Immature natural killer cell (primary cell): ENCODE measurements at regions not wholly inside any gene's neighbourhood (a gene's known extent, or its start where the extent isn't known, plus 50 kb on each side); places are given as distances from the start of the nearest gene placed in this dataset.

Experiments used
- DNase-seq, 3 donors: peaks; one replicate each; pipeline ENCODE4 v3.0.0; 2022; ENCODE audit warnings: mixed read lengths in 1 of 3
- H3K27ac Mint-ChIP-seq, 6 donors: one replicate each; pipeline ENCODE4 v1.8.0; 2020; ENCODE audit warnings: mixed read lengths in 6 of 6, mild to moderate bottlenecking in 5 of 6, inconsistent platforms in 4 of 6, moderate library complexity in 3 of 6
- H3K27me3 Mint-ChIP-seq, 3 donors: one replicate each; pipeline ENCODE4 v1.8.0; 2020 to 2021; ENCODE audit warnings: low read depth in 3 of 3, mild to moderate bottlenecking in 3 of 3, mixed read lengths in 3 of 3, moderate library complexity in 3 of 3, inconsistent platforms in 1 of 3
- H3K36me3 Mint-ChIP-seq, 3 donors: one replicate each; pipeline ENCODE4 v1.8.0; 2020; ENCODE audit warnings: mixed read lengths in 3 of 3, inconsistent platforms in 2 of 3, mild to moderate bottlenecking in 2 of 3
- H3K4me1 Mint-ChIP-seq, 2 donors: one replicate each; pipeline ENCODE4 v1.8.0; 2020; ENCODE audit warnings: inconsistent platforms in 2 of 2, mild to moderate bottlenecking in 2 of 2, mixed read lengths in 2 of 2, moderate library complexity in 1 of 2
- H3K4me3 Mint-ChIP-seq, 5 donors: one replicate each; pipeline ENCODE4 v1.8.0; 2020; ENCODE audit warnings: mild to moderate bottlenecking in 5 of 5, mixed read lengths in 5 of 5, inconsistent platforms in 3 of 5, moderate library complexity in 3 of 5
- H3K9me3 Mint-ChIP-seq, 6 donors: one replicate each; pipeline ENCODE4 v1.8.0; 2020; ENCODE audit warnings: mild to moderate bottlenecking in 6 of 6, mixed read lengths in 6 of 6, inconsistent platforms in 4 of 6, moderate library complexity in 3 of 6

GRCh38 chr13:37357548-37357947, 241.0 kb downstream of the POSTN start:
- Mint-ChIP-seq H3K27me3 (no peaks in the 10 kb centered on the region), H3K9me3 (peaks cover 2 to 14% (median 5%) of the 10 kb centered on the region in 6 donors), H3K36me3 (no peaks in the 10 kb centered on the region), H3K27ac (no peak overlapping the region), H3K4me3 (no peak overlapping the region), H3K4me1 (no peaks in the 10 kb centered on the region)
- no peak for DNase-seq

GRCh38 chr13:37353911-37354310, 244.7 kb downstream of the POSTN start:
- Mint-ChIP-seq H3K27me3 (no peaks in the 10 kb centered on the region), H3K36me3 (no peaks in the 10 kb centered on the region), H3K9me3 (peaks cover 2 to 15% (median 10%) of the 10 kb centered on the region in 6 donors), H3K4me1 (no peaks in the 10 kb centered on the region), H3K4me3 (no peak overlapping the region), H3K27ac (no peak overlapping the region)
- DNase-seq, result no peak

GRCh38 chr13:37351211-37351610, 245.7 kb upstream of the CSNK1A1L start:
- no peak for DNase-seq
- no peaks in the 10 kb centered on the region for H3K27me3 Mint-ChIP-seq
- H3K27ac Mint-ChIP-seq, result no peak overlapping the region
- peaks cover 5 to 23% (median 13%) of the 10 kb centered on the region in 6 donors for H3K9me3 Mint-ChIP-seq
- H3K36me3 Mint-ChIP-seq, result no peaks in the 10 kb centered on the region
- no peaks in the 10 kb centered on the region for H3K4me1 Mint-ChIP-seq
- no peak overlapping the region for H3K4me3 Mint-ChIP-seq

- no peak overlapping the region for H3K27ac Mint-ChIP-seq
- H3K4me3 Mint-ChIP-seq, result no peak overlapping the region
- H3K4me1 Mint-ChIP-seq, result no peaks in the 10 kb centered on the region
- H3K9me3 Mint-ChIP-seq, result peaks cover 5 to 23% (median 13%) of the 10 kb centered on the region in 6 donors
- no peaks in the 10 kb centered on the region for H3K36me3 Mint-ChIP-seq
- DNase-seq, result no peak
- no peaks in the 10 kb centered on the region for H3K27me3 Mint-ChIP-seq
Observed at GRCh38 chr13:37349916-37350315, 244.5 kb upstream of the CSNK1A1L start.

DNA sequence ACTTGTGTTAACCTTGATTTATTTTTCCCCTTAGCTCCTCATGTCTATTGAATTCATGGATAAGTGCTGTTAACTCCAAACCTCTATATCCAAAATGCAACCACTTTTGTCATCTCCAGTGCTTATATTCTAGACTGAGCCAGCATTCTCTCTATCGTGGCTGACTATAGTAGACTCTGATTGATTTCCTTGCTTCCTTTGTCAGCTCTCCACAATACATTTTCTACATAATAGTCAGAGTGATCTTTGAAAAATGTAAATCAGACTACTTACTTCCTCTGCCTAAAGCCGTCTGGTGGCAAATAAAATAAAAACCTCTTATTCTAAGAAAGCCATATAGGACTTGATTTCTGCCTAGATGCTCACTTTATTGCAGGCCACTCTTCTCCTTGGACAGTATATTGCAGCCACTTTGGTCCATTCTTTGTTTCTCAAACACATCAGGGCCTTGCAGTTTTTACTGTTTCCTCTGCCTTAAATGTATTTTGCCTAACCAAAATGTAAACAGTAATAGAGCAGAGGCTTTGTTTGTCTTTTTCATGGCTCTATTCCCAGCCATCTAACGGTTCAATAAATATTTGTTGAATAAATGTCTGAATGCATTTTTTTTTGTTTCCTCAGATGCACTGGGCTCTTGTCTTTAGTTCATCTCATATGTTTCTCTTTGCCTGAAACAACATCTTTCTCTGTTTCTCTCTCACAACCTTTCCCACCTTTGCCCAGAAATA, 243.6 kb upstream of the CSNK1A1L start:
- Mint-ChIP-seq H3K27ac (no peak overlapping the region), H3K27me3 (no peaks in the 10 kb centered on the region), H3K4me3 (no peak overlapping the region), H3K4me1 (no peaks in the 10 kb centered on the region), H3K9me3 (peaks cover 5 to 25% (median 12%) of the 10 kb centered on the region in 6 donors), H3K36me3 (no peaks in the 10 kb centered on the region)
- no peak for DNase-seq

DNA sequence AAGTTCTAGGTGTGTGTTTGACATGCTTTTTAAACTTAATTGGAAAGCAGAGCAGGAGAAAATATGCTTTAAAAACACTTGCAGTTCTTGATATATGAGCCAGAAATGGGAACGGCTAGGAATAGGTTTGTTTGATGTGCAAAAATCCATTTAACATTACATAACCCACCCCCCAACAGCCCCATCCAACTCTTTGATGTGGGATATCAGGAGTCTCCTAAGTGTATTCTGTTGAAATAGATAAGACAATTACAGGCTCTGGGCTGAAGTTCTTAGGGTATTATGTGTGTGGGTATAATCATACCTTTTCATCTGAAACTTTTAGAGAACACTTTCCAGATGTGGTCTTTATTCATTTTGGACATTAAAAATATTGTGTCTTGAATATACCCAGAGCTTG, 240.4 kb upstream of the CSNK1A1L start:
- H3K9me3 Mint-ChIP-seq, result peaks cover 3 to 29% (median 8%) of the 10 kb centered on the region in 6 donors
- no peak for DNase-seq
- no peaks in the 10 kb centered on the region for H3K36me3 Mint-ChIP-seq
- H3K27me3 Mint-ChIP-seq, result no peaks in the 10 kb centered on the region
- no peak overlapping the region for H3K4me3 Mint-ChIP-seq
- H3K4me1 Mint-ChIP-seq, result no peaks in the 10 kb centered on the region
- no peak overlapping the region for H3K27ac Mint-ChIP-seq

DNA sequence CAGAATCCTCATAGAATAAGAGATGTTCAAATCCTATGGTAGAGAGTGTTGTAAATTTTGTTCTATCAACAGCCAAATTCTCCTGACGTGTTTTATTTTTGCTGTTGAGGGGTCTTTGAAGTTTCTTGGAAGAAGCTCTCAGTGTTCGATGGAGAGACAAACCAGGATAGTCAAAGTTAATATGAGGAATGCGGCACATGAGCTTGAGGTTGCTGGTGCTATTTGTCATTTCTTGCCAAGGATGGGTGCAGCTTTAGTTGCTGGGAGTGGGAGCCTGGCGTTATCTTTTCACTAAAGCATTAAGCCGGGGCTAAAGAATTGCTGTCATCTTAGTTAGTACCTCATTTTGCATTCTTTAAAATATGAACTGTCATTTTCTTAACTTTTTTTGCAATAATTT, 239.9 kb upstream of the CSNK1A1L start:
- no peak for DNase-seq
- Mint-ChIP-seq H3K36me3 (no peaks in the 10 kb centered on the region), H3K4me3 (no peak overlapping the region), H3K9me3 (peaks cover 3 to 29% (median 8%) of the 10 kb centered on the region in 6 donors), H3K27me3 (no peaks in the 10 kb centered on the region), H3K4me1 (no peaks in the 10 kb centered on the region), H3K27ac (no peak overlapping the region)

GRCh38 chr13:37344056-37344455, 238.6 kb upstream of the CSNK1A1L start:
- H3K4me3 Mint-ChIP-seq, result no peak overlapping the region
- no peaks in the 10 kb centered on the region for H3K36me3 Mint-ChIP-seq
- peaks cover 0 to 3% (median 0%) of the 10 kb centered on the region in 3 donors for H3K27me3 Mint-ChIP-seq
- DNase-seq, result no peak
- peaks cover 3 to 23% (median 5%) of the 10 kb centered on the region in 6 donors for H3K9me3 Mint-ChIP-seq
- H3K27ac Mint-ChIP-seq, result no peak overlapping the region
- H3K4me1 Mint-ChIP-seq, result no peaks in the 10 kb centered on the region

- Mint-ChIP-seq H3K4me1 (no peaks in the 10 kb centered on the region), H3K27me3 (peaks cover 0 to 3% (median 0%) of the 10 kb centered on the region in 3 donors), H3K27ac (no peak overlapping the region), H3K9me3 (peaks cover 0 to 11% (median 2%) of the 10 kb centered on the region in 6 donors), H3K4me3 (no peak overlapping the region), H3K36me3 (no peaks in the 10 kb centered on the region)
- DNase-seq, result no peak
Observed at GRCh38 chr13:37342205-37342604, 236.7 kb upstream of the CSNK1A1L start.

GRCh38 chr13:37340901-37341670, 235.6 kb upstream of the CSNK1A1L start:
- H3K9me3 Mint-ChIP-seq, result peaks cover 0 to 11% (median 2%) of the 10 kb centered on the region in 6 donors
- no peak for DNase-seq
- no peaks in the 10 kb centered on the region for H3K36me3 Mint-ChIP-seq
- H3K4me3 Mint-ChIP-seq, result no peak overlapping the region
- H3K27ac Mint-ChIP-seq, result no peak overlapping the region
- peaks cover 0 to 3% (median 0%) of the 10 kb centered on the region in 3 donors for H3K27me3 Mint-ChIP-seq
- H3K4me1 Mint-ChIP-seq, result no peaks in the 10 kb centered on the region

GRCh38 chr13:37339386-37339735, 233.9 kb upstream of the CSNK1A1L start:
- no peaks in the 10 kb centered on the region for H3K4me1 Mint-ChIP-seq
- H3K27ac Mint-ChIP-seq, result no peak overlapping the region
- H3K36me3 Mint-ChIP-seq, result no peaks in the 10 kb centered on the region
- DNase-seq, result no peak
- peaks cover 0 to 11% (median 2%) of the 10 kb centered on the region in 6 donors for H3K9me3 Mint-ChIP-seq
- peaks cover 0 to 3% (median 0%) of the 10 kb centered on the region in 3 donors for H3K27me3 Mint-ChIP-seq
- H3K4me3 Mint-ChIP-seq, result no peak overlapping the region

GRCh38 chr13:37338726-37339385, 233.4 kb upstream of the CSNK1A1L start:
- H3K36me3 Mint-ChIP-seq, result no peaks in the 10 kb centered on the region
- no peak overlapping the region for H3K4me3 Mint-ChIP-seq
- H3K4me1 Mint-ChIP-seq, result no peaks in the 10 kb centered on the region
- H3K9me3 Mint-ChIP-seq, result peaks cover 0 to 6% (median 2%) of the 10 kb centered on the region in 6 donors
- DNase-seq, result no peak
- peaks cover 0 to 3% (median 0%) of the 10 kb centered on the region in 3 donors for H3K27me3 Mint-ChIP-seq
- H3K27ac Mint-ChIP-seq, result no peak overlapping the region

DNA sequence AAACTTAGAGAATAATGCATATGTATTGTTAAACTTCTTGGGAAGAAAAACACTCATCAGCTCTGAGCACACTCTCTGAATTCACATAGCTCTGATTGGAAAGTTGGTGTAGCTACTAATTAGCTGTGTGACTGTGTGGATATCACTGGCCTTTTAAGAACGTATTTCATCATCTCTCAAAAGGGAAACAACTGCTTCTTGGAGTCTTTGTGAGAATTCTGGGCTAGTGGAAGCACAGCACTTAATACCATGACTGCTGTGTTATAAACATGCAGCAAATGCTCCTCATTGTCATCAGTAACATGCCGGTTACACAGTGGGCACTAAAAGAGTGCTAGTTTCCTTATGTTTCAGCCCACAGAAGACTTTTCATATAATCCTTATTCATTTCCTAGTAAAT, 220.9 kb upstream of the CSNK1A1L start:
- Mint-ChIP-seq H3K36me3 (no peaks in the 10 kb centered on the region), H3K27me3 (peaks cover 0 to 2% (median 2%) of the 10 kb centered on the region in 3 donors), H3K9me3 (peaks cover 5 to 19% (median 12%) of the 10 kb centered on the region in 6 donors), H3K4me3 (no peak overlapping the region), H3K27ac (no peak overlapping the region), H3K4me1 (no peaks in the 10 kb centered on the region)
- no peak for DNase-seq

DNA sequence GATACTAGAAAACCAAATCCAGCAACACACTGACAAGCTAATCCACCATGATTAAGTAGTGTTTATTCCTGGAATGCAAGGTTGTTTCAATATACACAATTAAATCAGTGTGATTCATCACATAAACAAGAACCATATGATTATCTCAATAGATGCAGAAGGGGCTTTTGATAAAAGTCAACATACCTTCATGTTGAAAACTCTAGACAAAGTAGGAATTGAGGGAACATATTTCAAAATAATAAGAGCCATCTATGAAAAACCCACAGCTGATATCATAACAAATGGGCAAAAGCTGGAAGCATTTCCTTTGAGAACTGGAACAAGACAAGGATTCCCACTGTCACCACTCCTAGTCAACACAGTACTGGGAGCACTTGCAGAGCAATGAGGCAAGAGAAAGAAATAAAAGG, 213.6 kb upstream of the CSNK1A1L start:
- Mint-ChIP-seq H3K4me3 (no peak overlapping the region), H3K27me3 (peaks cover 0 to 4% (median 0%) of the 10 kb centered on the region in 3 donors), H3K27ac (no peak overlapping the region), H3K4me1 (no peaks in the 10 kb centered on the region), H3K36me3 (peaks cover 0 to 6% (median 2%) of the 10 kb centered on the region in 3 donors), H3K9me3 (peaks cover 7 to 49% (median 23%) of the 10 kb centered on the region in 6 donors)
- no peak for DNase-seq
